HG02678 (cell line): ENCODE measurements at regions not wholly inside any gene's neighbourhood (a gene's known extent, or its start where the extent isn't known, plus 50 kb on each side); places are given as distances from the start of the nearest gene placed in this dataset.
"Not testable (repeated sequence)": the region's sequence is repeated elsewhere in the genome, so short reads cannot be mapped to it uniquely, and the experiment has no call there.

ENCODE experiments used
- ATAC-seq: cut with Tn5 transposase; IDR thresholded peaks from one replicate; pipeline ENCODE4 v1.9.1; 2021; ENCODE audit warnings: mild to moderate bottlenecking, moderate library complexity; ENCODE audit not compliant: unreplicated experiment

DNA sequence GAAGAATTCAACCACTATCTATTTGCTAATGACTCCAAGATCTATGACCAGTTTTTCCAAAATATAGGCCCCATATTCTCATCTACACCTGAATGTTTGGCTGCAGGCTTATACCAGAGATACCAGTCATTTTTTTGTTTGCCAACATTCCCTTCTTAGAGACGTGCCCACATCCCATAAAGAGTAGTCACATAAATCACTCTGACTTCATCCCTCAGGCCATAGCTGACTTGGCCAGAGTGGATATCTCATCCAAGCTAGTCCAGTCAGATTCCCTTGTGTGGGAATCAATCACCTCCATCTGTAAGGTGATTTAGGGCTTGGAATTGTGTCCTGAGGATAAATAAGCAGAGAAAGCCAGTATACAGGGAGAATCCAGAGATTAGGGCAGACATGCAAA lies 124.3 kb upstream of the SLC24A2 start:
- ATAC-seq, result no peak

DNA sequence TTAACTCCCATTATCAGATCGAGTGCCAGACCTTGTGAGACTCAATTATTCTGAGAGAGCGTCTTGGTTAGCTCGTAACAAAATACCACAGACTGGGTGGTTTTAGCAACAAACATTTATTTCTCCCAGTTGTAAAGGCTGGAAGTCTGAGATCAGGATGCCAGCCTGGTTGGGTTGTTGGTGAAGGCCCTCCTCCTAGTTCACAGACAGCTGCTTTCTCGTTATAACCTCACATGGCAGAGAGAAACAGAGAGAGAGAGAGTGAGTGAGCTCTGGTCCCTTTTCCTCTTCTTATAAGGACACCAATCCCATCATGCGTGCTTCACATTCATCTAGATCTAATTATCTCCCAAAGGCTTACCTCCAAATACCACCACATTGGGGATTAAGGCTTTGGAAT lies 114.2 kb upstream of the SLC24A2 start:
- ATAC-seq, result no peak

DNA sequence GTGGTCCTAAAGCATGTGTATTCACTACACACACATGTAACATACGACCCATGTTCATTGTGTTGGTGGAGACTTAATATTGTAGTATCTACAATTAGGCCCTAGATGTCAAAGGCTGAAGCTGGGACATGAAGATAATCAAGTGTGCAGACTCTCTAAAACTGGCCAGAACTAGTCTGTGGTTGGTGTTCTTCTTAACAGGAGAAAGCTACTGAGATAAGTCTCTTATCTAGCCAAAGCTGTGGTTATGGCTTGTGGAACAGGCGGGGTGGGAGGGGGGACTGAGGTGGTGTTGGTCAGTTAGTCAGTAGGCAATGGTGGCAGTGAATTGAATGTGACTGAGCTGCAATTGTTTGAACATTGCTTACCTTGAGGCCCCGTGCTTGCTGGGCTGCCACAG lies 112.7 kb upstream of the SLC24A2 start:
- no peak for ATAC-seq

DNA sequence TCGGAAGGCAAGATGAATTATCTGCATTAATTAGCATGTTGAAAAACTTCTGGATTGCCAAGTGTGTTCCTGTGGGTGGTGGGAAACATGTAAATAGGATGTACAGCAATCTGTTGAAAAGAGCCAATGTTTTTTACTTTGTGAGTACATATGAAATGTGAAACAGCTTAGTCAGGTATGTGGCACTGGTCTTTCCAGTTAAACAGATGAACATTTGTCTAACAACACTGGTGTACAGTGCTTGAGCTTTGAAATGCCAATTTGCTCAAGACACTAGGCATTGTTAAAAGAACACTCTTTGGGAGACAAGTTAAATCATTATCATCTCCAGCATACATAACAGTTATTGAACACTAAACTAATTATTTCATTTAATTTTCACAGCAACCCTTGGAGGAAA lies 107.3 kb upstream of the SLC24A2 start:
- ATAC-seq, result no peak

DNA sequence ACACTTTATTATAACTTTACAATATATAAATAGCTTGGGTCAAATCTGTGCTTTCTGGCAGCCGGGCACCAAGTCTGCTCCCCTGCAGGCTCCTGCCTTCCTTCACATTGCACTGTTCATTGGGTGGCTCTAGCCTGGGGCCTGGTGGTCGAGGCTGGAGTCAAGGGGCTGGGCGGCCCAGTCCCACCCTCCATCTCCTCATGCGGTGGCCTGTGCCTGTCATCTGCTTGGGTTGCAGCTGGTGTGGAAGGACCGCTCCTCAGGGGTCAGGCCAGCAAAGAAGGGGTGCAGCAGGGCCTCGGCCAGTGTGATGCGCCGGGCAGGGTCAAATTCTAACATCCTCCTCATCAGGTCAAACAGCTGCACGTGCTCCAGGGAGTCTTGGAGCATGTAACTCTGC lies 106.7 kb upstream of the SLC24A2 start:
- ATAC-seq, result not testable (repeated sequence)

DNA sequence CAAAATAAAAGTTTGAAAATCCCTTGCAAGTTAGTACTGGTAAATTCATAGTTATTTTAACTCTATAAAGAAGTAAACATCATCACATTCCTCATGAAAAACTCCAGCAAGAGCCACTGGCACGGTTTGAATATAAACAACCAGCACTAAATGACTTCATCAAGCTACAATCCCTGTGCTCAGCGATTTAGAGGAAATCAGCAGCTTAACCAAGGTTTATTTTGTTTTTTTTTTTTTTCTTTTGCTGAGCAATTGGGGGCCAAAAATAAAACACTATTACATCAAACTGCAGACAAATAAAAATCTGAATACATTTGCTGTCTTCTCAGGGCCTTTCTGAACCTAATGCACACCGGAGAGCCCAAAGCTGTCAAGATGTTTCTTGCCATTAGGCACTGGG lies 106.2 kb upstream of the SLC24A2 start:
- ATAC-seq, result no peak

DNA sequence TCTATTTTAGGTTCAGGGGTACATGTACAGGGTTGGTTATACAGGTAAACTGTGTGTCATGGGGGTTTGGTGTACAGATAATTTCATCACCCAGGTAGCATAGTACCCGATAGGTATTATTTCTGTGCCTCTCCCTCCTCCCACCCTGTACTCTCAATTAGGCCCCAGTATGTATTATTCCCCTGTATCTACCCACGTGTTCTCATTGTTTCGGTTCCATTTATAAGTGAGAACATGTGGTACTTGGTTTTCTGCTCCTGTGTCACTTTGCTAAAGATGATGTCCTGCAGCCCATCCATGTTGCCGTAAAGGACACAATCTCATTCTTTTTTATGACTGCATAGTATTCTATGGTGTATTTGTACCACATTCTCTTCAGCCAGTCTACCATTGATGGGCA lies 96.8 kb upstream of the SLC24A2 start:
- no peak for ATAC-seq

DNA sequence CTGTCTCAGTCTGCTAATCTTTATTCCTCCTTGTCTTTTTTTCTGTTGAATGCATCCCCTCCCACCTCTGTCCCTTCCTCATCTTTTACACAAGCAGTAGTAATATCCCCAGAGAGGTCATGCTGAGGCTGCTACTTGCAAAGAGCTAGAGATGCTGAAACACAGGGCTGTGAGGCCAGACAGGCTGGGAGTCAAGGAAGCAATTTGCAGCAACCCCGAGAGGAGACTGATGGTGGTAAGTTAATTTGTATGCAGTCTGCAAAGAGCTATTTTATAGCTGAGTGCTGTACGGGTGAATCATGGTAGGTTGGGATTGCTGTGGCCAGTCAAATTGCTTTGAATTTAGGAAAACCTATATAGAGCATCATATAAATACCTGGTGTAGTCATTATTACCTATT lies 90.2 kb upstream of the SLC24A2 start:
- no peak for ATAC-seq

DNA sequence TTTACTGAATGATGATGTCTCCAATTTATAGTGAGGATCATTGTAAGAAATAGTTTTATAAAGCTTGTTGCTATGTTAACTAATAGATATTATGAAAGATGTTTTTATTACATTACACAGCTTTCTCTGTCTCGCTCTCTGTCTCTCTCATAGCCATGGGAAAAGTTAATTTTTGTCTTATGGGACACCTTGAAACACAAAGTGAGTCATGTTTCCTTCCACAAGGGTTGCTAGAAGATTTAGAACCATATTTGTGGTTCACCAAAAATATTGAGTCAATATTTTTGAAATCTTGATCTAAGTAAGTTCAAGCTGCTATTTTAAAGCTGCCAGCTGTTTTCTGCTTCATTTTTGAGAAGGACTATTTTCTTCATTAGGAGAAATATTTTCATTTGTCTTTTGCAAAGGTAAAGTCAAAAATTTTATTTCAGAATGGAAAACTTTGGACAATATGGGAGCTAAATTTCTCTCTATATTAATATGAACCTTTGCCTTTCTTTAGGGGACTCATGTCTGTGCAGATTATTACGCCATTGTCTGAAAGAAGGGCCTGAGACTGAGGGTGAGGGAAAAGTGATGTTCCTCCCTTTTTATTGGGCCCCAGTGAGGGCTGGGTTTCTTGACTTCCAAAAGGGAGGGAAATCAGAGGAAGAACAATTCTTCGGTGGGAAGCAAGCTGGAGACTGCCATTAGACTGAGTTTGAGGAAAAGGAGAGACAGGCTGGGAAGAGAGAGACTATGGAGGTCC lies 87.9 kb upstream of the SLC24A2 start:
- no peak for ATAC-seq

DNA sequence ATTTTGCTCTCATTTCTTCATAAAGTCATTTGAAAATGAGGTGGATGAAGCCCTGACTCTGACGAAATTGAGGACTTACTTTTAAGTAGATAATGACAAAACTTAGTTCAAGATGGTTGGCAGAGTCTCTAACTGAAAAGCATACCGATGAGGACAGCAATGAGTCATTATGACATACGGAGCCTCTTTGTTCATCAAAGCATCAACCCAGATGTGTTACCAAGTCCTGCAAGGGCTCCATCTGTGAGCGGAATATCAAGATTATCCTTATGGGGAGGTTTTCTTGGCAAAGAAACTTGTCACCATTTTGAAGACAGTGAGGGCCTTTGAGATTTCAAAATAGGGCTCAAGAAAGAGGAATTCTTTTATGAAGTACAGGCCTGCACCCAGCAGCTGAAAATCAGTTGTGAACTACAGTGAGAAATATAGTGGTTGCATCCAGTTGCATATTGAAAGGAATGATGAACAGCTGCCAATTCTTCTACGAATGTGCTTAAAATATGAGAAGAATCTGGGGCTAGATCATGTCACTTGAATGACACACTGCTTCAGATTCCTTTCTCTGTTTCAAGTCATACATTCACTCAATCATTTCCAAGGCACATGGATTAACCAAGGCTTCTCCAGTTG lies 86.6 kb upstream of the SLC24A2 start:
- no peak for ATAC-seq

DNA sequence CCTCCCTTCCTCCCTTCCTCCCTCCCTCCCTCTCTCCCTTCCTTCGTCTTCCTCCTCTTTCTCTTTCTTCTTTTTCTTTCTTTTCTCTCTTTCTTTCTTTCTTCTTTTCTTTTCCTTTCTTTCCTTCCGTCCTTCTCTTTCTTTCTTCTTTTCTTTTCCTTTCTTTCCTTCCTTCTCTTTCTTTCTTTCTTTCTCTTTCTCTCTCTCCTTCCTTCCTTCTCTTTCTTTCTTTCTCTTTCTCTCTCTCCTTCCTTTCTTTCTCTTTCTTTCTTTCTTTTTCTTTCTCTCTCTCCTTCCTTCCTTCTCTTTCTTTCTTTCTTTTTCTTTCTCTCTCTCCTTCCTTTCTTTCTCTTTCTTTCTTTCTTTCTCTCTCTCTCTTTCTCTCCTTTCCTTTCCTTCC lies 84.4 kb upstream of the SLC24A2 start:
- ATAC-seq, result not testable (repeated sequence)

DNA sequence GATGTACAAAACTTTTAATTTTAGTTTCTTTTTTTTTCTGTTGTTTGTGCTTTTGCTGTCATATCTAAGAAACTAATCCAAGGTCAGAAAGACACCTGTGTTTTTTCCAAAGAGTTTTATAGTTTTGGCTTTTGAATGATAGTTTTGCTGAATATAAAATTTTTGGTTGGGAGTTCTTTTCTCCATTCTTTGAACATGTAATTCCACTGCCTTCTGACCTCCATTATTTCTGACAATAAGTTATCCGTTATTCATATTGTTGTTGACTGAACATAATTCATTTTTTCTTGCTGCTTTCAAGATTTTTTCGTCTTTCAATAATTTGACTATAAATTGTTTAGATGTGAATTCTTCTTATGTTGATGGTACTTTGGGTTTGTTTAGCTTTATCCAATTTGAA lies 82.2 kb upstream of the SLC24A2 start:
- ATAC-seq, result no peak

DNA sequence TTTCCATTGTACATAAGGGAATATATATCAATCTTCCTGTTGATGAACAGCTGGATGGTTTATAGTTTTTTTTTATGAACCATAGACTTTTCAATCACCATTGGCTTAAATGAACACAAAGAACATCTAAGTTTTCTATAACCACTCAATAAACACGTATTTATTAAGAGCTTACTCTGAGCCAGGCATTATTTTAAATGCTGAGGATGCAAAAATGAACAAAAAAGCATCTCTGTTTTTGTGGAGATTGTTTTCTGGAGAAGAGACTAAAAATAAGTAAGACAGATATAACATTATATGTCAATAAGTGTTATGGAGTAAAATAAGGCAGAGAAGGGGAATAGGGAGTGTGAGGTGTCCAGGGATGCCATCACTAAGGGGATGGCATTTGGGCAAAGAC lies 52.1 kb upstream of the SLC24A2 start:
- ATAC-seq, result no peak
